HepG2 (cell line): ENCODE measurements at regions not wholly inside any gene's neighbourhood (a gene's known extent, or its start where the extent isn't known, plus 50 kb on each side); places are given as distances from the start of the nearest gene placed in this dataset.

Experiments used
- ATAC-seq: fragments of 200-7000 bp; cut with Tn5 transposase; 3 replicates; pipeline ENCODE4 v1.9.1; 2020; ENCODE audit warnings: mild to moderate bottlenecking, moderate library complexity
- BruUV-seq: library from RNA; stranded (reverse); fragments of 400-500 nt; replicated peaks from 2 replicates; lab custom pipeline; 2021; lab: Mats Ljungman, UMichigan
- CTCF ChIA-PET: fragments of 300-600 bp; formaldehyde crosslinking; extraction: SDS; loops from one replicate; lab custom pipeline; 2021; ENCODE audit warnings: low total read pairs, inconsistent platforms, low intra/inter-chr PET ratio; lab: Yijun Ruan, JAX
- POLR2A ChIA-PET: fragments of 350-600 bp; sonication (Branson Sonifier 250); formaldehyde crosslinking; loops from one replicate; lab custom pipeline; 2020; ENCODE audit warnings: antibody characterized with exemption, inconsistent platforms; lab: Yijun Ruan, JAX
- DNase-seq: peaks from one replicate; pipeline ENCODE4 v3.0.0-alpha.2; 2015; ENCODE audit warnings: low spot score
- FAIRE-seq: peaks from 3 replicates; lab custom pipeline; 2011; peaks lifted over from hg19 to GRCh38; lab: Jason Lieb, UNC
- H2AFZ ChIP-seq: one replicate; pipeline ENCODE4 v1.6.1; 2011; ENCODE audit warnings: low read length, inconsistent platforms
- H3K27ac ChIP-seq: fragments of 300-600 bp; 3 replicates; pipeline ENCODE4 v1.8.0; 2011; ENCODE audit warnings: mixed run types, mild to moderate bottlenecking, mixed read lengths, low read length, inconsistent platforms; ENCODE audit not compliant: insufficient read depth; ENCODE audit errors: extremely low read length
- H3K27me3 ChIP-seq, 2 experiments: fragments of 200-600 bp in 1 of 2; 2 replicates in 1 of 2; 3 replicates in 1 of 2; pipeline versions ENCODE4 v1.6.0 to v1.8.0; 2011; ENCODE audit warnings: low read length in 2 of 2, mild to moderate bottlenecking in 2 of 2, moderate library complexity in 2 of 2, inconsistent platforms in 1 of 2; ENCODE audit not compliant: insufficient read depth in 2 of 2, control insufficient read depth in 1 of 2
- H3K36me3 ChIP-seq, 2 experiments: fragments of 200-600 bp in 1 of 2; replicated peaks in 1 of 2; 2 replicates in 1 of 2; 3 replicates in 1 of 2; pipeline versions ENCODE4 v1.5.1 to v1.8.0; 2011; ENCODE audit warnings: low read length in 2 of 2, inconsistent platforms in 1 of 2; ENCODE audit not compliant: insufficient read depth in 2 of 2, control insufficient read depth in 1 of 2
- H3K4me1 ChIP-seq: 2 replicates; pipeline ENCODE4 v1.5.1; 2012; ENCODE audit warnings: low read length, inconsistent platforms; ENCODE audit not compliant: insufficient read depth
- H3K4me2 ChIP-seq: 2 replicates; pipeline ENCODE4 v1.6.0; 2011; ENCODE audit warnings: low read depth, low read length, inconsistent platforms
- H3K4me3 ChIP-seq, 3 experiments: fragments of 200-600 bp in 1 of 3; sonication (generic), shearing (Covaris generic) in 1 of 3; replicated peaks in 1 of 3; 2 replicates each; pipeline ENCODE4 v1.5.1; 2011 to 2016; ENCODE audit warnings: low read length in 3 of 3, inconsistent platforms in 2 of 3, low read depth in 2 of 3, mild to moderate bottlenecking in 2 of 3, control low read depth in 1 of 3, mixed read lengths in 1 of 3; ENCODE audit not compliant: insufficient read depth in 1 of 3
- H3K79me2 ChIP-seq: one replicate; pipeline ENCODE4 v1.6.1; 2011; ENCODE audit warnings: low read length, inconsistent platforms; ENCODE audit not compliant: insufficient read depth
- H3K9ac ChIP-seq: 2 replicates; pipeline ENCODE4 v1.6.0; 2011; ENCODE audit warnings: mild to moderate bottlenecking, low read depth, low read length, inconsistent platforms; ENCODE audit not compliant: insufficient read depth
- H3K9me3 ChIP-seq: 2 replicates; pipeline ENCODE4 v1.5.1; 2012; ENCODE audit warnings: mild to moderate bottlenecking, low read length
- H4K20me1 ChIP-seq: 2 replicates; pipeline ENCODE4 v1.6.0; 2011; ENCODE audit warnings: inconsistent platforms, mild to moderate bottlenecking, low read length, moderate library complexity; ENCODE audit not compliant: insufficient read depth
- KAT8 ChIP-seq: IDR thresholded peaks from 2 replicates; pipeline ENCODE4 v1.6.1; 2016; ENCODE audit warnings: missing genetic modification reagents, missing compliant biosample characterization
- MATR3 ChIP-seq: sonication (generic); formaldehyde crosslinking; IDR thresholded peaks from 2 replicates; pipeline ENCODE4 v1.4.0; 2020; ENCODE audit warnings: missing genetic modification reagents
- RAD51 ChIP-seq: fragments of 450-650 bp; IDR thresholded peaks from 2 replicates; pipeline ENCODE4 v1.6.1; 2016; ENCODE audit warnings: borderline replicate concordance
- TIGD3 ChIP-seq: sonication (generic); formaldehyde crosslinking; IDR thresholded peaks from 2 replicates; pipeline ENCODE4 v1.5.1; 2020; ENCODE audit warnings: mild to moderate bottlenecking, missing genetic modification reagents, borderline replicate concordance
- ZIK1 ChIP-seq: sonication (generic); formaldehyde crosslinking; IDR thresholded peaks from 2 replicates; pipeline ENCODE4 v1.5.0; 2020; ENCODE audit warnings: mild to moderate bottlenecking, low read depth, missing genetic modification reagents, borderline replicate concordance
- ZNF230 ChIP-seq: sonication (generic); formaldehyde crosslinking; IDR thresholded peaks from 2 replicates; pipeline ENCODE4 v1.4.0; 2020; ENCODE audit warnings: mild to moderate bottlenecking, missing genetic modification reagents
- ZNF510 ChIP-seq: sonication (generic); formaldehyde crosslinking; IDR thresholded peaks from 2 replicates; pipeline ENCODE4 v1.4.0; 2020; ENCODE audit warnings: low read depth, mild to moderate bottlenecking, missing genetic modification reagents
- ZNF709 ChIP-seq: sonication (generic); formaldehyde crosslinking; IDR thresholded peaks from 2 replicates; pipeline ENCODE4 v1.5.0; 2020; ENCODE audit warnings: mild to moderate bottlenecking, missing genetic modification reagents
- ZNF724P ChIP-seq: sonication (generic); formaldehyde crosslinking; IDR thresholded peaks from 2 replicates; pipeline ENCODE4 v1.8.0; 2022; ENCODE audit warnings: missing genetic modification reagents, borderline replicate concordance
- ZNF780A ChIP-seq: sonication (generic); formaldehyde crosslinking; IDR thresholded peaks from 2 replicates; pipeline ENCODE4 v1.8.0; 2022; ENCODE audit warnings: mild to moderate bottlenecking, missing genetic modification reagents, moderate library complexity
- WGBS: methylation state at CpG from one replicate; pipeline ENCODE4 v1.1.6; 2017; ENCODE audit warnings: low lambda C conversion rate; 5-methylcytosine and 5-hydroxymethylcytosine counted together
- in situ Hi-C: cut with HindIII; loops from 2 replicates; pipeline ENCODE4 v1.10.0; 2017; ENCODE audit warnings: low pct_unique_long_range_greater_than_20kb; ENCODE audit not compliant: extremely low pct_ligation_motif_present
- intact Hi-C: fragments of 100-400 bp; cut with micrococcal nuclease; formaldehyde crosslinking; loops from one replicate; pipeline ENCODE4 v1.10.0; 2022; ENCODE audit not compliant: unreplicated experiment

GRCh38 chr4:130855533-130855932 is 1759.6 kb downstream of the C4orf33 start (continued):
- TF ChIP-seq ZNF780A (CRISPR knock-in tag): no peak

DNA sequence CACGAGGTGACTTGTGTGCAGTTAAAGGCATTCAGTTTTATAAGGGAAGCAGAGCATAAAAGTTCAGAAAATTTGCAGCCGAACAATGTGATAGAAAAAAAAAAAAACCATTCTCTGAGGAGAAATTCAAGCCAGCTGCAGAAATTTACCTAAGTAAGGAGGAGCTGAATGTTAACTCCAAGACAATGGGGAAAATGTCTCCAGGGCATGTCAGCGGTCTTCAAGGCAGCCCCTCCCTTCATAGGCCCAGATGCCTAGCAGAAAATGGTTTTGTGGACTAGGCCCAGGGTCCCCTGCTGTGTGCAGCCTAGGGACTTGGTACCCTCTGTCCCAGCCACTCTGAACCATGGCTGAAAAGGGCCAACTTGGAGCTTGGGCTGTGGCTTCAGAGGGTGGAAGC is 1764.0 kb downstream of the C4orf33 start:
- Histone ChIP-seq H4K20me1 (no peaks in the 10 kb centered on the region), H3K4me2 (no peak overlapping the region), H3K79me2 (no peaks in the 10 kb centered on the region), H3K27me3 (no peaks in the 10 kb centered on the region; a peak in 1 of 5 replicates), H2AFZ (no peak overlapping the region), H3K36me3 (no peaks in the 10 kb centered on the region), H3K4me1 (no peaks in the 10 kb centered on the region), H3K9ac (no peak overlapping the region), H3K27ac (no peak overlapping the region), H3K9me3 (no peaks in the 10 kb centered on the region), H3K4me3 (no peak overlapping the region)
- BruUV-seq: no TSS peak
- FAIRE-seq: no peak
- DNase-seq: no peak
- TF ChIP-seq ZNF724P (CRISPR knock-in tag) (no peak), ZNF230 (CRISPR knock-in tag) (no peak), TIGD3 (CRISPR knock-in tag) (no peak), RAD51 (no peak), ZNF510 (CRISPR knock-in tag) (no peak), ZNF709 (CRISPR knock-in tag) (no peak), KAT8 (no peak), ZIK1 (no peak), MATR3 (CRISPR knock-in tag) (no peak)
- ATAC-seq: no peak
- intact Hi-C loops: no loop called here
- WGBS: 0% methylated on average over 3 of the region's 3 CpGs
- in situ Hi-C loops: no loop called here
- ChIA-PET CTCF (no interaction called here), POLR2A (no interaction called here)
